HG02870 (cell line): ENCODE measurements at regions not wholly inside any gene's neighbourhood (a gene's known extent, or its start where the extent isn't known, plus 50 kb on each side); places are given as distances from the start of the nearest gene placed in this dataset.
"Not testable (repeated sequence)": the region's sequence is repeated elsewhere in the genome, so short reads cannot be mapped to it uniquely, and the experiment has no call there.

Source experiments
- ATAC-seq: cut with Tn5 transposase; IDR thresholded peaks from one replicate; pipeline ENCODE4 v1.9.1; 2021; ENCODE audit warnings: mild to moderate bottlenecking, moderate library complexity; ENCODE audit not compliant: unreplicated experiment

GRCh38 chr5:39539470-39539869 lies 114.7 kb upstream of the DAB2 start:
- no peak for ATAC-seq

GRCh38 chr5:39534690-39535089 lies 109.9 kb upstream of the DAB2 start:
- ATAC-seq = no peak

- ATAC-seq = no peak
These were observed 109.0 kb upstream of the DAB2 start for GRCh38 chr5:39533749-39534148.

GRCh38 chr5:39532511-39532910 lies 107.7 kb upstream of the DAB2 start:
- no peak for ATAC-seq

GRCh38 chr5:39531306-39531705 lies 106.5 kb upstream of the DAB2 start:
- ATAC-seq = no peak

GRCh38 chr5:39526914-39527477 lies 102.2 kb upstream of the DAB2 start:
- no peak for ATAC-seq

- ATAC-seq = not testable (repeated sequence)
These were observed 101.0 kb upstream of the DAB2 start for GRCh38 chr5:39525781-39526180.

- ATAC-seq = no peak
These were observed 100.5 kb upstream of the DAB2 start for GRCh38 chr5:39525271-39525670.

GRCh38 chr5:39523821-39524220 lies 99.0 kb upstream of the DAB2 start:
- no peak for ATAC-seq

- ATAC-seq = no peak
These were observed 97.3 kb upstream of the DAB2 start for GRCh38 chr5:39521940-39522590.

GRCh38 chr5:39521098-39521860 lies 96.5 kb upstream of the DAB2 start:
- no peak for ATAC-seq

- no peak for ATAC-seq
These were observed 95.4 kb upstream of the DAB2 start for GRCh38 chr5:39520232-39520572.

GRCh38 chr5:39519566-39520231 lies 94.9 kb upstream of the DAB2 start:
- ATAC-seq = no peak

- ATAC-seq = no peak
These were observed 94.3 kb upstream of the DAB2 start for GRCh38 chr5:39519079-39519478.

- ATAC-seq = no peak
These were observed 93.7 kb upstream of the DAB2 start for GRCh38 chr5:39518516-39518915.

GRCh38 chr5:39517800-39518199 lies 93.0 kb upstream of the DAB2 start:
- ATAC-seq = no peak

- no peak for ATAC-seq
These were observed 91.1 kb upstream of the DAB2 start for GRCh38 chr5:39515881-39516280.

- ATAC-seq = no peak
These were observed 88.5 kb upstream of the DAB2 start for GRCh38 chr5:39513236-39513635.

- ATAC-seq = no peak
These were observed 81.4 kb upstream of the DAB2 start for GRCh38 chr5:39506211-39506610.

GRCh38 chr5:39505791-39506190 lies 81.0 kb upstream of the DAB2 start:
- ATAC-seq = no peak

GRCh38 chr5:39505363-39505762 lies 80.6 kb upstream of the DAB2 start:
- no peak for ATAC-seq

GRCh38 chr5:39503155-39503554 lies 78.4 kb upstream of the DAB2 start:
- no peak for ATAC-seq
